IPS DF 6.9 (cell line): ENCODE measurements at regions not wholly inside any gene's neighbourhood (a gene's known extent, or its start where the extent isn't known, plus 50 kb on each side); places are given as distances from the start of the nearest gene placed in this dataset.

Source experiments
- DNase-seq: peaks from one replicate; pipeline ENCODE4 v3.0.0-alpha.2; 2013; ENCODE audit warnings: low read depth, low spot score
- H3K27ac ChIP-seq: one replicate; pipeline ENCODE4 v1.5.1; 2013; ENCODE audit warnings: low read length, control low read depth
- H3K27me3 ChIP-seq: 2 replicates; pipeline ENCODE4 v1.6.1; 2013; ENCODE audit warnings: mild to moderate bottlenecking, low read length; ENCODE audit not compliant: control insufficient read depth, insufficient read depth
- H3K36me3 ChIP-seq: 2 replicates; pipeline ENCODE4 v1.6.1; 2013; ENCODE audit warnings: low read length; ENCODE audit not compliant: control insufficient read depth, insufficient read depth
- H3K4me1 ChIP-seq: 2 replicates; pipeline ENCODE4 v1.6.1; 2013; ENCODE audit warnings: low read length; ENCODE audit not compliant: control insufficient read depth, insufficient read depth
- H3K4me3 ChIP-seq: 2 replicates; pipeline ENCODE4 v1.5.1; 2013; ENCODE audit warnings: mild to moderate bottlenecking, low read length
- H3K9me3 ChIP-seq: 2 replicates; pipeline ENCODE4 v1.6.1; 2013; ENCODE audit warnings: low read length, inconsistent platforms; ENCODE audit not compliant: control insufficient read depth, insufficient read depth
- WGBS: extraction: QIAGEN DNeasy Blood & Tissue Kit; methylation state at CpG from one replicate; pipeline ENCODE4 v1.1.7; 2013; ENCODE audit warnings: mixed read lengths, missing lambda C conversion rate; ENCODE audit not compliant: insufficient read length, insufficient coverage; 5-methylcytosine and 5-hydroxymethylcytosine counted together

- no peak for DNase-seq
- Histone ChIP-seq H3K9me3 (no peaks in the 10 kb centered on the region), H3K27me3 (no peaks in the 10 kb centered on the region), H3K4me3 (no peak overlapping the region), H3K4me1 (no peaks in the 10 kb centered on the region), H3K36me3 (no peaks in the 10 kb centered on the region), H3K27ac (no peak overlapping the region)
- WGBS, result no CpG with 5 or more reads among the region's 4 CpGs
These were observed 183.9 kb upstream of the PWP1 start for GRCh38 chr12:107501681-107502080.

GRCh38 chr12:107503129-107503855, 182.3 kb upstream of the PWP1 start:
- no peaks in the 10 kb centered on the region for H3K4me1 ChIP-seq
- no peaks in the 10 kb centered on the region for H3K36me3 ChIP-seq
- no peaks in the 10 kb centered on the region for H3K9me3 ChIP-seq
- no peaks in the 10 kb centered on the region for H3K27me3 ChIP-seq
- no peak overlapping the region for H3K27ac ChIP-seq
- WGBS, result 100% methylated on average over 1 of the region's 9 CpGs
- H3K4me3 ChIP-seq, result no peak overlapping the region
- no peak for DNase-seq

- WGBS, result no CpG with 5 or more reads among the region's 7 CpGs
- no peaks in the 10 kb centered on the region for H3K36me3 ChIP-seq
- DNase-seq, result no peak
These were observed 181.4 kb upstream of the PWP1 start for GRCh38 chr12:107503887-107504885.

GRCh38 chr12:107509421-107509820, 176.2 kb upstream of the PWP1 start:
- H3K27me3 ChIP-seq, result no peaks in the 10 kb centered on the region
- no peaks in the 10 kb centered on the region for H3K9me3 ChIP-seq
- H3K4me3 ChIP-seq, result no peak overlapping the region
- H3K36me3 ChIP-seq, result no peaks in the 10 kb centered on the region
- no peaks in the 10 kb centered on the region for H3K4me1 ChIP-seq
- WGBS, result no CpG with 5 or more reads among the region's 4 CpGs
- no peak overlapping the region for H3K27ac ChIP-seq
- DNase-seq, result no peak

More at GRCh38 chr12:107503887-107504885, 181.4 kb upstream of the PWP1 start:
- H3K9me3 ChIP-seq, result no peaks in the 10 kb centered on the region
- no peaks in the 10 kb centered on the region for H3K4me1 ChIP-seq
- no peak overlapping the region for H3K4me3 ChIP-seq
- no peak overlapping the region for H3K27ac ChIP-seq
- H3K27me3 ChIP-seq, result no peaks in the 10 kb centered on the region

- no CpG with 5 or more reads among the region's 2 CpGs for WGBS
- Histone ChIP-seq H3K27ac (no peak overlapping the region), H3K27me3 (no peaks in the 10 kb centered on the region), H3K36me3 (no peaks in the 10 kb centered on the region), H3K9me3 (no peaks in the 10 kb centered on the region), H3K4me1 (no peaks in the 10 kb centered on the region), H3K4me3 (no peak overlapping the region)
- no peak for DNase-seq
These were observed 175.4 kb upstream of the PWP1 start for GRCh38 chr12:107510211-107510610.

GRCh38 chr12:107511292-107511691, 174.3 kb upstream of the PWP1 start:
- no peaks in the 10 kb centered on the region for H3K4me1 ChIP-seq
- no peak for DNase-seq
- no peaks in the 10 kb centered on the region for H3K27me3 ChIP-seq
- H3K9me3 ChIP-seq, result no peaks in the 10 kb centered on the region
- no CpG with 5 or more reads among the region's 3 CpGs for WGBS
- no peak overlapping the region for H3K4me3 ChIP-seq
- H3K36me3 ChIP-seq, result no peaks in the 10 kb centered on the region
- H3K27ac ChIP-seq, result no peak overlapping the region

- WGBS, result no CpG with 5 or more reads among the region's 3 CpGs
- no peak for DNase-seq
- H3K36me3 ChIP-seq, result no peaks in the 10 kb centered on the region
- no peak overlapping the region for H3K4me3 ChIP-seq
- no peaks in the 10 kb centered on the region for H3K9me3 ChIP-seq
- H3K4me1 ChIP-seq, result no peaks in the 10 kb centered on the region
- no peaks in the 10 kb centered on the region for H3K27me3 ChIP-seq
- H3K27ac ChIP-seq, result no peak overlapping the region
These were observed 173.2 kb upstream of the PWP1 start for GRCh38 chr12:107512391-107512790.

- Histone ChIP-seq H3K36me3 (no peaks in the 10 kb centered on the region), H3K9me3 (no peaks in the 10 kb centered on the region), H3K4me3 (no peak overlapping the region), H3K4me1 (no peaks in the 10 kb centered on the region), H3K27me3 (no peaks in the 10 kb centered on the region), H3K27ac (no peak overlapping the region)
- no CpG with 5 or more reads among the region's 5 CpGs for WGBS
- no peak for DNase-seq
These were observed 172.4 kb upstream of the PWP1 start for GRCh38 chr12:107513184-107513583.

- H3K4me1 ChIP-seq, result no peaks in the 10 kb centered on the region
- H3K27ac ChIP-seq, result no peak overlapping the region
- H3K4me3 ChIP-seq, result no peak overlapping the region
- H3K27me3 ChIP-seq, result no peaks in the 10 kb centered on the region
- no CpG with 5 or more reads among the region's 3 CpGs for WGBS
- no peak for DNase-seq
- no peaks in the 10 kb centered on the region for H3K36me3 ChIP-seq
- no peaks in the 10 kb centered on the region for H3K9me3 ChIP-seq
These were observed 171.8 kb upstream of the PWP1 start for GRCh38 chr12:107513636-107514400.

GRCh38 chr12:107514887-107515445, 170.6 kb upstream of the PWP1 start:
- H3K36me3 ChIP-seq, result no peaks in the 10 kb centered on the region
- WGBS, result no CpG with 5 or more reads among the region's 7 CpGs
- H3K9me3 ChIP-seq, result no peaks in the 10 kb centered on the region
- no peak overlapping the region for H3K4me3 ChIP-seq
- H3K27ac ChIP-seq, result no peak overlapping the region
- H3K4me1 ChIP-seq, result no peaks in the 10 kb centered on the region
- DNase-seq, result no peak
- no peaks in the 10 kb centered on the region for H3K27me3 ChIP-seq
